Adrenal gland (tissue), 9 donors: ENCODE measurements at regions not wholly inside any gene's neighbourhood (a gene's known extent, or its start where the extent isn't known, plus 50 kb on each side); places are given as distances from the start of the nearest gene placed in this dataset.

Experiments
- DNase-seq, 7 donors: peaks; one replicate each; pipeline ENCODE4 v3.0.0-alpha.2; 2019 to 2020
- H3K27ac ChIP-seq, 5 donors: fragments of 200-600 bp; sonication (generic) in 4 of 5; 1 replicate in 3 of 5; 2 replicates in 2 of 5; pipeline versions ENCODE4 v1.5.1 to v1.8.0; 2016 to 2020; ENCODE audit warnings: mild to moderate bottlenecking in 1 of 5
- H3K27me3 ChIP-seq: fragments of 200-600 bp; 2 replicates; pipeline ENCODE4 v1.8.0; 2021
- H3K36me3 ChIP-seq, 2 donors: fragments of 200-600 bp; replicated peaks in 1 of 2; 1 replicate in 1 of 2; 2 replicates in 1 of 2; pipeline versions ENCODE4 v1.5.1 to v1.8.0; 2018 to 2022
- H3K4me1 ChIP-seq, 2 donors: fragments of 200-600 bp; replicated peaks in 1 of 2; 1 replicate in 1 of 2; 2 replicates in 1 of 2; pipeline versions ENCODE4 v1.5.1 to v1.8.0; 2018 to 2021
- H3K4me3 ChIP-seq, 4 donors: fragments of 200-600 bp; sonication (generic) in 3 of 4; one replicate each; pipeline ENCODE4 v1.5.1; 2016 to 2018
- H3K9me3 ChIP-seq, 3 donors: fragments of 200-600 bp; sonication (generic) in 1 of 3; replicated peaks in 1 of 3; 1 replicate in 2 of 3; 2 replicates in 1 of 3; pipeline versions ENCODE4 v1.5.1 to v1.8.0; 2016 to 2021
- CTCF ChIP-seq, 6 experiments: fragments of 450-650 bp in 4 of 6; fragments of 200-600 bp in 2 of 6; sonication (generic) in 1 of 6; IDR thresholded peaks; 1 replicate in 5 of 6; 2 replicates in 1 of 6; pipeline versions ENCODE4 v1.5.1 to v1.8.0; 2016 to 2021; ENCODE audit warnings: antibody characterized with exemption in 6 of 6, mild to moderate bottlenecking in 2 of 6, moderate library complexity in 1 of 6
- POLR2A ChIP-seq, 2 donors: fragments of 450-650 bp; IDR thresholded peaks; one replicate each; pipeline ENCODE4 v1.6.1; 2017; ENCODE audit warnings: antibody characterized with exemption in 2 of 2, mild to moderate bottlenecking in 2 of 2, moderate library complexity in 1 of 2
- WGBS, 4 donors: extraction: QIAGEN DNeasy Blood & Tissue Kit in 2 of 4; methylation state at CpG; one replicate each; pipeline versions ENCODE4 v1.1.5 to v1.1.7; 2013 to 2017; 5-methylcytosine and 5-hydroxymethylcytosine counted together
- intact Hi-C, 2 donors: fragments of 100-400 bp; cut with DNase I; formaldehyde crosslinking; loops; one replicate each; pipeline versions ENCODE4 v1.14.1 to v1.15.0; 2022 to 2023
- donor health status: healthy with polysubstance abuse.
- donor health status: Bipolar disorder and iron deficiency.
- donor health status: DM: yes; HTN: yes; CAD: no.
- donor health status: DM: no; HTN: no; CAD: no.
- donor health status: DM: no; HTN: no; CAD: no.

- no peak for DNase-seq
- H3K4me3 ChIP-seq = no peak overlapping the region
- no peaks in the 10 kb centered on the region for H3K36me3 ChIP-seq
- H3K4me1 ChIP-seq = no peaks in the 10 kb centered on the region
- 74 to 82% (median 77%) methylated on average over 2 of the region's 2 CpGs for WGBS, 4 donors
- TF ChIP-seq POLR2A (IDR thresholded peaks at IDR 0.05) (no peak), CTCF (IDR thresholded peaks at IDR 0.05) (no peak)
- H3K9me3 ChIP-seq = no peaks in the 10 kb centered on the region
- intact Hi-C loops = no loop called here
- H3K27ac ChIP-seq = no peak overlapping the region
- H3K27me3 ChIP-seq = no peaks in the 10 kb centered on the region
Observed at GRCh38 chr4:66633477-66633876, 911.8 kb downstream of the CENPC start.

DNA sequence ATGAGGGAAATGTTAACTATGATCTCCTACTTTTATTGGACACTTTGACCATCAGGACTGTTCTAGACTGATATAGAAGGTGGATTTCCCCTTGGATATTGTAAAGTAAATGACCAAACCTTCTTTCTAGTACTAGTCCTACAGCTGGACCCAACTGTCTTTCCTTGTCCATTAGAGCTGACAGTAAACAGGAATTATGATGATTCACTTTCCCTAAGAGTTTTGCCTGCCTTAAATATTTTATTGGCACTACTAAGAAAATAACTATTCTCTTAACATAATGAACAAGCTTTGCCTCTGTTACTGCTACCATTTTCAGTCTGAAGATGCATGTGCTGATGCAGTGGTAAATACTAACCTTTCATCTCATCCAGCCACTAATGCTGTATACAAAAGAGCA is 915.4 kb downstream of the CENPC start:
- H3K4me3 ChIP-seq = no peak overlapping the region
- H3K27me3 ChIP-seq = no peaks in the 10 kb centered on the region
- H3K9me3 ChIP-seq = no peaks in the 10 kb centered on the region
- no peaks in the 10 kb centered on the region for H3K36me3 ChIP-seq
- no peak overlapping the region for H3K27ac ChIP-seq
- intact Hi-C loops = no loop called here
- no peaks in the 10 kb centered on the region for H3K4me1 ChIP-seq
- DNase-seq = no peak
- no peak for TF ChIP-seq POLR2A (IDR thresholded peaks at IDR 0.05)
- TF ChIP-seq CTCF (IDR thresholded peaks at IDR 0.05) = no peak

- TF ChIP-seq POLR2A (IDR thresholded peaks at IDR 0.05) (no peak), CTCF (IDR thresholded peaks at IDR 0.05) (no peak)
- H3K9me3 ChIP-seq = no peaks in the 10 kb centered on the region
- WGBS, 4 donors = 58 to 66% (median 61%) methylated on average over 3 of the region's 3 CpGs
- intact Hi-C loops = no loop called here
- no peaks in the 10 kb centered on the region for H3K27me3 ChIP-seq
- no peaks in the 10 kb centered on the region for H3K4me1 ChIP-seq
- DNase-seq = no peak
- H3K27ac ChIP-seq = no peak overlapping the region
- H3K4me3 ChIP-seq = no peak overlapping the region
- H3K36me3 ChIP-seq = no peaks in the 10 kb centered on the region
Observed at GRCh38 chr4:66628146-66628545, 917.2 kb downstream of the CENPC start.

- Histone ChIP-seq H3K27ac (no peak overlapping the region), H3K9me3 (no peaks in the 10 kb centered on the region), H3K4me1 (no peaks in the 10 kb centered on the region), H3K4me3 (no peak overlapping the region), H3K27me3 (no peaks in the 10 kb centered on the region), H3K36me3 (no peaks in the 10 kb centered on the region)
- 84 to 95% (median 90%) methylated on average over 5 of the region's 5 CpGs for WGBS, 4 donors
- TF ChIP-seq CTCF (IDR thresholded peaks at IDR 0.05) (no peak), POLR2A (IDR thresholded peaks at IDR 0.05) (no peak)
- intact Hi-C loops = no loop called here
- DNase-seq = no peak
Observed at GRCh38 chr4:66625480-66625879, 919.8 kb downstream of the CENPC start.
